Prostate gland (tissue), 2 donors: ENCODE measurements at regions not wholly inside any gene's neighbourhood (a gene's known extent, or its start where the extent isn't known, plus 50 kb on each side); places are given as distances from the start of the nearest gene placed in this dataset.
"Not testable (repeated sequence)": the region's sequence is repeated elsewhere in the genome, so short reads cannot be mapped to it uniquely, and the experiment has no call there.

Experiments used
- POLR2AphosphoS5 ChIP-seq: sonication (generic); formaldehyde crosslinking; IDR thresholded peaks from one replicate; pipeline ENCODE4 v1.6.1; 2017; ENCODE audit warnings: antibody characterized with exemption
- TF ChIP-seq, protein P1 (sequence below), 4 experiments: fragments of 200-600 bp in 2 of 4; fragments of 450-650 bp in 2 of 4; sonication (generic) in 2 of 4; IDR thresholded peaks; 1 replicate in 3 of 4; 2 replicates in 1 of 4; pipeline ENCODE4 v1.5.1; 2016 to 2019; ENCODE audit warnings: antibody characterized with exemption in 4 of 4, mild to moderate bottlenecking in 2 of 4, moderate library complexity in 2 of 4

DNA sequence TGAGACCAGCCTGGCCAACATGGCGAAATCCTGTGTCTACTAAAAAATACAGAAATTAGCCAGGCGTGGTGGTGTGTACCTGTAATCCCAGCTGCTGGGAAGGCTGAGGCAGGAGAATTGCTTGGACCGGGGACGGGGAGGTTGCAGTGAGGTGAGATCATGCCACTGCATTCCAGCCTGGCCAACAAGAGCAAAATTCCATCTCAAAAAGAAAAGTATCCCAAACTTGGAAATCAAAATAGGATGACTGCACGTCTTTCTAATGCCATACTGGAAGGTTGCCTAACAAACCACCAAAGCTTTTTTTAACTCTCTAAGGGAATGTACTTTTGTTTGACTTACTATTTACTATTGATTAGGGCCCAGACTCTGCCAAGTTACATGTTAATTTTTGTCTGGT is 79.6 kb upstream of the PRSS12 start:
- TF ChIP-seq, protein P1, sequence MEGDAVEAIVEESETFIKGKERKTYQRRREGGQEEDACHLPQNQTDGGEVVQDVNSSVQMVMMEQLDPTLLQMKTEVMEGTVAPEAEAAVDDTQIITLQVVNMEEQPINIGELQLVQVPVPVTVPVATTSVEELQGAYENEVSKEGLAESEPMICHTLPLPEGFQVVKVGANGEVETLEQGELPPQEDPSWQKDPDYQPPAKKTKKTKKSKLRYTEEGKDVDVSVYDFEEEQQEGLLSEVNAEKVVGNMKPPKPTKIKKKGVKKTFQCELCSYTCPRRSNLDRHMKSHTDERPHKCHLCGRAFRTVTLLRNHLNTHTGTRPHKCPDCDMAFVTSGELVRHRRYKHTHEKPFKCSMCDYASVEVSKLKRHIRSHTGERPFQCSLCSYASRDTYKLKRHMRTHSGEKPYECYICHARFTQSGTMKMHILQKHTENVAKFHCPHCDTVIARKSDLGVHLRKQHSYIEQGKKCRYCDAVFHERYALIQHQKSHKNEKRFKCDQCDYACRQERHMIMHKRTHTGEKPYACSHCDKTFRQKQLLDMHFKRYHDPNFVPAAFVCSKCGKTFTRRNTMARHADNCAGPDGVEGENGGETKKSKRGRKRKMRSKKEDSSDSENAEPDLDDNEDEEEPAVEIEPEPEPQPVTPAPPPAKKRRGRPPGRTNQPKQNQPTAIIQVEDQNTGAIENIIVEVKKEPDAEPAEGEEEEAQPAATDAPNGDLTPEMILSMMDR (IDR thresholded peaks at IDR 0.05): not testable (repeated sequence)
- TF ChIP-seq POLR2AphosphoS5: not testable (repeated sequence)
